HG03159 (cell line): ENCODE measurements at regions not wholly inside any gene's neighbourhood (a gene's known extent, or its start where the extent isn't known, plus 50 kb on each side); places are given as distances from the start of the nearest gene placed in this dataset.
"Not testable (repeated sequence)": the region's sequence is repeated elsewhere in the genome, so short reads cannot be mapped to it uniquely, and the experiment has no call there.

Source experiments
- ATAC-seq: cut with Tn5 transposase; IDR thresholded peaks from one replicate; pipeline ENCODE4 v1.9.1; 2021; ENCODE audit warnings: mild to moderate bottlenecking, moderate library complexity; ENCODE audit not compliant: unreplicated experiment

- ATAC-seq = not testable (repeated sequence)
Observed at GRCh38 chr3:20921112-20921511, 735.1 kb upstream of the SGO1 start.

GRCh38 chr3:20916951-20917606, 731.1 kb upstream of the SGO1 start:
- ATAC-seq = no peak

DNA sequence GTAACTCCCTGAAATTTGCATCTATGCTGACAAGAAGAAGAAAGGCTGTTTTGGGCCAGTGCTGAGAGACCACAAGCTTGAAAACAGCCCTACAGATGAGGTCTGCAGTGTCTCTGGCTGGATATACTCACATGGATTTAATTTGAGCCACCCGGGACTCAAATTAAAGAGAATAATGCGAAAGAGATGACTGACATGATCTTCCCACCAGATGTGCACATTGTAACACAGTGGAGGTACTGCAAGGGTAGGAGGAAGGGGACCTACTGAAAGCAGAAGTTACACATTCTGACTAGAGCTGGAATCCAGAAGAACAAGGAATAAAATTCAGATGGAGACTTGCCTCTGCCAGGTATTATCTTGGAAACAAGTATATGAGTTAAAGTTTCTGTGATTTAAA, 728.3 kb upstream of the SGO1 start:
- no peak for ATAC-seq

- no peak for ATAC-seq
Observed at GRCh38 chr3:20912406-20912805, 726.4 kb upstream of the SGO1 start.

DNA sequence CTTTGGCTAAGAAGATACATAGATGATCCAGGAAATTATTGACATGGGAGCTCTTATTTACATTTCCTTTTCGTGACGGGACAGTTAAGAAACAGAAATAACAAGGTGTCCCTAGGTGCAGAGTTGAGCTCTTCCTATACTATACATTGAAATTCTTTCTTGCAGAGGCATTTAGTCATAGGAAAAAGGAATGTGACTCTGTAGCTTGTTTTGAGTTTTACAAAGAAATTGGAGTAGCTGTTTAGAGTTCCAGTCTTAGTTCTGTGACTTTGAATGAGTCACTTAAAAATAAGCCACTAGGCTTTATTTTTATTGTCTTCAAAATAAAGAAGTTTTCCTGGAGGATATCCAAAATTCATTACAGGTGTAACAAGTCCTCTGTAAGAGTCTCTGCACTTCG, 723.5 kb upstream of the SGO1 start:
- no peak for ATAC-seq

GRCh38 chr3:20905210-20905805, 719.3 kb upstream of the SGO1 start:
- no peak for ATAC-seq

DNA sequence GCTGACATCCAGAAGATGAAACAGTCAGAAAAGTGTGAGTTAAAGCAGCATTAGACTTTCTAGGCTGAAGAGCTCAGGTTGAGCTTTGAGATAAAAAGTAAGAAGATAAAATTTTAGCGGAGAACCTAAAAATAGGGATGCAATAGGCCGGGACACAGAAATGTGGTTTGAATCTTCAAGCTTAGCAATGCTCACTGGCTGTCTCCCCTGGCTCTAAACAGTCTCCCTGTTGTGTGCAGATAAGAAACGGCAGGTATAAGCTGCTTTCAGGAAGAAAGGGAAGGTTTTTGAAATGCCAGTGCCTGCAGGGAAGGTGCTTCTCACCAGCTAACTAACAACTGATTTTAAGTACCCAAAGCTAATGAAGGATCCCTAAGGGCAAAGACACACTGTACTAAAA, 718.7 kb upstream of the SGO1 start:
- ATAC-seq = no peak

DNA sequence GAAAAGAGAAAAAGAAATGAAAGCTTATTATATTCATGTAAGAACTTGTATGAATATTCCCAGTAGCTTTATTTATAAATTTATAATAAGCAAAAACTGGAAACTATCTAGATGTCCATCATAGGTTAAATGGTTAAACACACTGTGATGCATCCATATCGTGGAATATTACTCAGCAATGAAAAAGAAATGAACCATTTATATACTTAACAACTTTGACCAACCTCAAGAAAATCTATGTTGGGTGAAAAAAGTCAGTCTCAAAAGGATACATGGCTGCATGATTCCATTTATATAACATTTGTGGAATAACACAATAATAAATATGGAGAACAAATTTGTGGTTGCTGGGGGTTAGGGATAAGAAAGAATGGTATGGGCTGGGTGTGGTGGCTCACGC, 713.0 kb upstream of the SGO1 start:
- no peak for ATAC-seq

DNA sequence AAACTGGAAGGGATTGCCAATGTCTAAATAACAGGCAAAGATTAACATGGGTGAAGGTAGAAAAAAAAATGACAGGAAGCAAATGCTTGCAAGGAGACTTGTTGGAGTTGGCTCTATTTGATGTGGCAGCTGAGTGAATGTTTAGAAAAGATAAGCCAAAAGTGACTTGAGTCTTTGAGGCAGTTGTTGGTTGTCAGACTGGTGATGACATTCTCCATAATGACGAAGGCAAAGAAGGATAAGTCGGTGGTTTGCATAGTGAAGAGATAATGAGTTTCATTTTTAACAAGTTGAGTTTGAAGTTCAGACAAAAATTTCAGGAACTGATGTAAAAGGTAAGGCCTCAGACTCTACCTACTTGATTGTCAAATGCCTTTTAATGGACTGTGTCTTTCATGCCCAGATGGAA, 704.1 kb upstream of the SGO1 start:
- ATAC-seq = no peak

DNA sequence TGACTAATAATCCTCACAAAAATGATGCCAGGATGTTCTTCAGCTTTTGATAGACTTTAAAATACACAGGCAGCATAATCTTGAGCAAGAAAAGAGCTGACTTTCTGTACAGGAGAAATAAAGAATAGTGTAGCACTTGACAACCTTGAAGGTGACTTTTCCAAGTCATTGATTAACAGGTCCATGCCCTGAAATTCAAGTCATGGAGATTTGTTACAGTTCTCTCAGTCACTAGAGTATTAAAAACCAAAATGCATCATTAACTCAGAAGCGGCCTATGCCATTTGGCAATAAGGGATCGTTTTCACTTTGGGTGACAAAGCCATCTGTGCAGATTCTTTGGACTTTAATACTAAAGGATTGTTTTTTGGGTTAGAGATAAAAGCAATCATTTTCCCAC, 692.7 kb upstream of the SGO1 start:
- ATAC-seq = no peak

DNA sequence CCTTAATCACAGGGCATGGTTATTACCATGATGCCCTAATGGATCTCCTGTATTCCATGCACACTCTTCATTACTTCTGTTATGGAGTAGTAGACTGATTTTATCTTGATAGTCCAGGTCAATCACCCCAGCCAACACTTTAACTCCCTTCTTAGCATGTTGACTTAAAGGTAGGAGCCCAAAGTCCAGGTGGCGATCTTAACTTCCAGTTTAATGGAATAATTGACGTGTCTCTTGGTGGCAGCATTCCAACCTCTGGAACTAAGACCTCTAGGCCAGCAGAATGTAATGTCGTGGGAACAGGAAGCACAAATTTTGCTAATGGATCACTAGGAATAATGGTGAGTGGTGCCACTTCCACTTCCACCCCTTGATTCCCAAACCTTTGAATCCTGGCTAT, 687.2 kb upstream of the SGO1 start:
- ATAC-seq = no peak

- ATAC-seq = no peak
Observed at GRCh38 chr3:20870106-20870899, 684.3 kb upstream of the SGO1 start.

DNA sequence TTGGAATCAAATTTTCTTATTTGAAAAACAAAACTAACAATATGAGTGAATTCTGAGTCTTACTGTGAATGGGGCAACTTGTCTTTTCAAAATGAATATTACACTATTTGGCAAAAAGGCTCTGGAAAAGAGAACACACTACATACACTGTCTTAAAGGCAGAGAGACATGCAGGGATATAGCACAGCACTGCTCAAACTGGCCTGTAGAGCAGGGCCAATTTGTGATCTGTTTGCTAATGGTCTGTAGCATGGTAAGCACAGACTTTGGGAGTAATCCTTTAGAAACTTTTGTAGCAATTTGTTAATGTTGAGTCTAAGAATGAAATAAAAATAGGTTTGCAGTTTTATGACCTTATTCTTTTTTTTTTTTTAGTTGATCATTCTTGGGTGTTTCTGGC, 679.8 kb upstream of the SGO1 start:
- no peak for ATAC-seq

GRCh38 chr3:20861454-20861853, 675.4 kb upstream of the SGO1 start:
- no peak for ATAC-seq

GRCh38 chr3:20857636-20858035, 671.6 kb upstream of the SGO1 start:
- ATAC-seq = no peak

DNA sequence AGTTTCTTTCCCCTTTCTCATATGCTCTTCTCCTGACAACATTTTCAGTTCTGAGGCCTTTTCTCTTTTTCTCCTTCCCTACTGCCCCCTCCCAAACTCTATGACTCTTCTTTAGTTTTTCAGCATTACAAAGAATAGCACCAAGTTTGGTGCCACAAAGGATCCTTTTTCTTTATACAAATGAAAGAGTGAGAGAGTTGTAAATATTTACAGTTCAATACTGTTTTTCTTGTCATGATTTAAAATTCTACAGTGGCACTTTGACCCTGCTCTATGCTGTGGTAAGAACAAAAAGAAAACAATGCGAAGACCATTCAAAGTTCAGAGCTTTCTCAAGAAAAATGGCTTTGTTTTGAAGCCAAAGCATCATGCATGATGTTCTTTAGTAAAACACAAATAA, 667.9 kb upstream of the SGO1 start:
- no peak for ATAC-seq

DNA sequence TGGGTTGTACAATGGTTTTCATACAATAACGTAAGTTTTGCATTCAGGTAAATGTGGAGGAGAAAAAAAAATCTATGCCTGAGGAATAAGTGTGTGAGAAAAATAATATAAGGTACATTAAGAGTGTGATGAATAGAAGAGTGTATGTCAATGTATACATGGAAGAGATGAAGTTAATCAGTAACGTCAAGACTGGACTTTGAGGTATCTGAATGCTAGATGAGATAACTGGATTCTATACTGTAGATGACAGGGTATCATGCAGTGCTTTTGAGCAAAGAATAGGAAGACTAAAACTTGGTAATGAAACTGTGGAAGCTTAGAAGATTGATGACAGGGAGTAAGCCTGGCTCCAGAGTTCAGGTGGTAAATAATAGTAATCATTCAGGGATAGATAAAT, 666.7 kb upstream of the SGO1 start:
- no peak for ATAC-seq

GRCh38 chr3:20849975-20850374, 664.0 kb upstream of the SGO1 start:
- no peak for ATAC-seq

DNA sequence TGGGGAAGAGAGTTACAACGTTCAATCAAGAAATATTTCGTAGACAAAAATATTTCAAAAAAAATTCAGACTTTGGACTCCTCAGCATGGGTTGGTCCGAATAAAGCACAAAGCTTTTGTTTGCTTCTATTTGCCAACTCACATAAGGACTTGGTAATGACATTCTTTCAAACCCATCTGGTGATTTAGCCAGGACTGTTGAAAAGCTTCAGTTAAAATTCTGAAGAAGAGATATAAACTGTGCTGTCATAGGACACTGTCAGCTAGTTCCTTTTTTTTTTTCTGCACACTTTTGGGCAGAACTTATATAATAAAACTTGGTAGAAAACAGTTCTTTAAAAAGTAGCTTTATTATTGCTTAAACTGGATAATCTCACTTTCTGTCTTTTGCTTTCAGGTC, 660.8 kb upstream of the SGO1 start:
- ATAC-seq = no peak

- no peak for ATAC-seq
Observed at GRCh38 chr3:20846066-20846465, 660.1 kb upstream of the SGO1 start.

- no peak for ATAC-seq
Observed at GRCh38 chr3:20844851-20845250, 658.8 kb upstream of the SGO1 start.
